Liver (tissue), 8 donors: ENCODE measurements at regions not wholly inside any gene's neighbourhood (a gene's known extent, or its start where the extent isn't known, plus 50 kb on each side); places are given as distances from the start of the nearest gene placed in this dataset.

Experiments
- DNase-seq: peaks from one replicate; pipeline ENCODE4 v3.0.0-alpha.2; 2017; ENCODE audit warnings: low spot score
- H3K27ac ChIP-seq, 2 donors: one replicate each; pipeline ENCODE4 v1.7.0; 2013; ENCODE audit warnings: inconsistent platforms in 2 of 2, low read length in 2 of 2, control low read depth in 1 of 2, low read depth in 1 of 2, mild to moderate bottlenecking in 1 of 2
- H3K27me3 ChIP-seq, 4 donors: one replicate each; pipeline versions ENCODE4 v1.6.1 to v1.7.0; 2013; ENCODE audit warnings: low read length in 3 of 4, inconsistent platforms in 1 of 4, mild to moderate bottlenecking in 1 of 4, moderate library complexity in 1 of 4; ENCODE audit not compliant: control insufficient read depth in 4 of 4, insufficient read depth in 4 of 4
- H3K36me3 ChIP-seq, 4 donors: one replicate each; pipeline versions ENCODE4 v1.6.1 to v1.7.0; 2013; ENCODE audit warnings: low read length in 3 of 4, mild to moderate bottlenecking in 3 of 4, low read depth in 1 of 4, moderate library complexity in 1 of 4; ENCODE audit not compliant: control insufficient read depth in 4 of 4, insufficient read depth in 3 of 4
- H3K4me1 ChIP-seq, 4 donors: one replicate each; pipeline versions ENCODE4 v1.6.1 to v1.7.0; 2013; ENCODE audit warnings: low read length in 3 of 4, mild to moderate bottlenecking in 3 of 4, moderate library complexity in 1 of 4; ENCODE audit not compliant: control insufficient read depth in 4 of 4, insufficient read depth in 4 of 4
- H3K4me3 ChIP-seq, 3 donors: one replicate each; pipeline versions ENCODE4 v1.6.1 to v1.7.0; 2013; ENCODE audit warnings: low read length in 3 of 3, control low read depth in 1 of 3, low read depth in 1 of 3, mild to moderate bottlenecking in 1 of 3
- H3K9ac ChIP-seq, 2 donors: one replicate each; pipeline ENCODE4 v1.7.0; 2013; ENCODE audit warnings: low read length in 2 of 2, mild to moderate bottlenecking in 2 of 2, moderate library complexity in 2 of 2, control low read depth in 1 of 2, low read depth in 1 of 2
- H3K9me3 ChIP-seq, 4 donors: one replicate each; pipeline versions ENCODE4 v1.6.1 to v1.7.0; 2013; ENCODE audit warnings: low read length in 3 of 4; ENCODE audit not compliant: control insufficient read depth in 4 of 4
- CTCF ChIP-seq: fragments of 150-350 bp; IDR thresholded peaks from 2 replicates; pipeline ENCODE4 v1.5.1; 2017; ENCODE audit warnings: improper control_type of control experiment, low read depth, low read length; ENCODE audit not compliant: missing input control
- EGR1 ChIP-seq, 2 donors: IDR thresholded peaks; 2 replicates each; pipeline ENCODE4 v1.6.1; 2016 to 2018; ENCODE audit warnings: antibody characterized with exemption in 2 of 2, low read depth in 2 of 2
- FOXA1 ChIP-seq: IDR thresholded peaks from 2 replicates; pipeline ENCODE4 v1.6.1; 2016; ENCODE audit warnings: antibody characterized with exemption
- FOXA2 ChIP-seq: IDR thresholded peaks from 2 replicates; pipeline ENCODE4 v1.6.1; 2016; ENCODE audit warnings: antibody characterized with exemption
- GABPA ChIP-seq, 2 donors: IDR thresholded peaks in 1 of 2; conservative IDR thresholded peaks in 1 of 2; 2 replicates each; pipeline ENCODE4 v1.6.1; 2016; ENCODE audit warnings: antibody characterized with exemption in 2 of 2, mild to moderate bottlenecking in 1 of 2, moderate library complexity in 1 of 2
- HNF4A ChIP-seq, 2 donors: conservative IDR thresholded peaks; 2 replicates each; pipeline ENCODE4 v1.6.1; 2016; ENCODE audit warnings: antibody characterized with exemption in 2 of 2, mild to moderate bottlenecking in 2 of 2
- HNF4G ChIP-seq: IDR thresholded peaks from 2 replicates; pipeline ENCODE4 v1.6.1; 2016; ENCODE audit warnings: antibody characterized with exemption
- JUND ChIP-seq, 2 donors: IDR thresholded peaks; 2 replicates each; pipeline ENCODE4 v1.6.1; 2016; ENCODE audit warnings: antibody characterized with exemption in 2 of 2
- NR2F2 ChIP-seq: IDR thresholded peaks from 2 replicates; pipeline ENCODE4 v1.6.1; 2016; ENCODE audit warnings: antibody characterized with exemption
- RAD21 ChIP-seq, 2 donors: IDR thresholded peaks; 2 replicates each; pipeline ENCODE4 v1.6.1; 2016; ENCODE audit warnings: antibody characterized with exemption in 2 of 2, mild to moderate bottlenecking in 2 of 2
- RXRA ChIP-seq, 2 donors: IDR thresholded peaks; 2 replicates each; pipeline ENCODE4 v1.6.1; 2017 to 2018; ENCODE audit warnings: antibody characterized with exemption in 2 of 2, mild to moderate bottlenecking in 1 of 2
- SP1 ChIP-seq: IDR thresholded peaks from 2 replicates; pipeline ENCODE4 v1.6.1; 2018; ENCODE audit warnings: antibody characterized with exemption, mild to moderate bottlenecking
- TAF1 ChIP-seq: conservative IDR thresholded peaks from 2 replicates; pipeline ENCODE4 v1.6.1; 2016; ENCODE audit warnings: antibody characterized with exemption, mild to moderate bottlenecking
- YY1 ChIP-seq: IDR thresholded peaks from 2 replicates; pipeline ENCODE4 v1.6.1; 2016; ENCODE audit warnings: antibody characterized with exemption, mild to moderate bottlenecking
- ZBTB33 ChIP-seq: IDR thresholded peaks from 2 replicates; pipeline ENCODE4 v1.6.1; 2016; ENCODE audit warnings: antibody characterized with exemption
- WGBS: extraction: QIAGEN DNeasy Blood & Tissue Kit; methylation state at CpG from one replicate; pipeline ENCODE4 v1.1.7; 2013; 5-methylcytosine and 5-hydroxymethylcytosine counted together
- TF ChIP-seq, protein P1 (sequence below): IDR thresholded peaks from 2 replicates; pipeline ENCODE4 v1.6.1; 2016; ENCODE audit warnings: antibody characterized with exemption
- donor health status: healthy.
- donor health status: healthy.
- donor health status: healthy.
- donor health status: healthy.
- donor health status: healthy.

- Histone ChIP-seq H3K4me3 (no peak overlapping the region), H3K9ac (no peak overlapping the region), H3K27ac (no peak overlapping the region), H3K36me3 (no peaks in the 10 kb centered on the region), H3K9me3 (no peaks in the 10 kb centered on the region), H3K27me3 (no peaks in the 10 kb centered on the region), H3K4me1 (no peaks in the 10 kb centered on the region)
- DNase-seq, result no peak
- no peak for TF ChIP-seq RAD21 (IDR thresholded peaks at IDR 0.05)
- no peak for TF ChIP-seq HNF4G
- TF ChIP-seq, protein P1, sequence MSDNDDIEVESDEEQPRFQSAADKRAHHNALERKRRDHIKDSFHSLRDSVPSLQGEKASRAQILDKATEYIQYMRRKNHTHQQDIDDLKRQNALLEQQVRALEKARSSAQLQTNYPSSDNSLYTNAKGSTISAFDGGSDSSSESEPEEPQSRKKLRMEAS, result no peak
- TF ChIP-seq CTCF, result no peak
- WGBS, result 58% methylated on average over 3 of the region's 3 CpGs
Observed at GRCh38 chr16:22739077-22739476, 74.9 kb upstream of the HS3ST2 start.

GRCh38 chr16:22743401-22743800 is 70.6 kb upstream of the HS3ST2 start:
- H3K4me1 ChIP-seq, result no peaks in the 10 kb centered on the region
- no peak overlapping the region for H3K27ac ChIP-seq
- WGBS, result 63% methylated on average over 4 of the region's 4 CpGs
- no peaks in the 10 kb centered on the region for H3K36me3 ChIP-seq
- H3K27me3 ChIP-seq, result no peaks in the 10 kb centered on the region
- no peak for DNase-seq
- H3K4me3 ChIP-seq, result no peak overlapping the region
- TF ChIP-seq RAD21 (IDR thresholded peaks at IDR 0.05), result no peak
- TF ChIP-seq, protein P1, result no peak
- no peak overlapping the region for H3K9ac ChIP-seq
- peaks cover 0 to 3% (median under 1%) of the 10 kb centered on the region in 4 donors for H3K9me3 ChIP-seq

GRCh38 chr16:22751104-22751667 is 62.8 kb upstream of the HS3ST2 start:
- Histone ChIP-seq H3K4me3 (no peak overlapping the region), H3K36me3 (no peaks in the 10 kb centered on the region), H3K9me3 (peaks cover 0 to 3% (median under 1%) of the 10 kb centered on the region in 4 donors), H3K4me1 (no peaks in the 10 kb centered on the region), H3K27me3 (peaks cover 0 to 6% (median 0%) of the 10 kb centered on the region in 4 donors), H3K9ac (no peak overlapping the region), H3K27ac (no peak overlapping the region)
- WGBS, result 61% methylated on average over 5 of the region's 5 CpGs
- no peak for DNase-seq
- TF ChIP-seq TAF1, result no peak
- TF ChIP-seq ZBTB33, result no peak
- no peak for TF ChIP-seq GABPA (IDR thresholded peaks at IDR 0.05 in 1 of 2, conservative IDR thresholded peaks at IDR 0.05 in 1 of 2)
- no peak for TF ChIP-seq YY1
- TF ChIP-seq FOXA2, result no peak
- TF ChIP-seq RAD21 (IDR thresholded peaks at IDR 0.05), result no peak
- TF ChIP-seq HNF4A (conservative IDR thresholded peaks at IDR 0.05), result no peak
- no peak for TF ChIP-seq FOXA1
- TF ChIP-seq RXRA (IDR thresholded peaks at IDR 0.05), result no peak
- TF ChIP-seq HNF4G, result no peak
- TF ChIP-seq JUND (IDR thresholded peaks at IDR 0.05), result no peak
- TF ChIP-seq NR2F2, result no peak
- no peak for TF ChIP-seq EGR1 (IDR thresholded peaks at IDR 0.05; ENCODE audit: low read depth in 2 of 2)
- TF ChIP-seq, protein P1, result no peak
- TF ChIP-seq SP1, result no peak
